Stomach (tissue), 4 donors: ENCODE measurements at regions not wholly inside any gene's neighbourhood (a gene's known extent, or its start where the extent isn't known, plus 50 kb on each side); places are given as distances from the start of the nearest gene placed in this dataset.

ENCODE experiments used
- CTCF ChIP-seq, 7 experiments: fragments of 450-650 bp in 4 of 7; fragments of 200-600 bp in 3 of 7; sonication (generic) in 3 of 7; IDR thresholded peaks; one replicate each; pipeline ENCODE4 v1.5.1; 2016 to 2019; ENCODE audit warnings: antibody characterized with exemption in 7 of 7, control low read depth in 2 of 7, mild to moderate bottlenecking in 1 of 7
- EP300 ChIP-seq: sonication (generic); formaldehyde crosslinking; IDR thresholded peaks from one replicate; pipeline ENCODE4 v1.6.1; 2017; ENCODE audit warnings: antibody characterized with exemption
- POLR2A ChIP-seq, 4 donors: fragments of 450-650 bp; IDR thresholded peaks; one replicate each; pipeline ENCODE4 v1.6.1; 2016; ENCODE audit warnings: antibody characterized with exemption in 4 of 4, control low read depth in 2 of 4, mild to moderate bottlenecking in 1 of 4, moderate library complexity in 1 of 4

- TF ChIP-seq CTCF (IDR thresholded peaks at IDR 0.05) (peak in 4 of 7 experiments; percentile 26 to 71 (median 54)), POLR2A (IDR thresholded peaks at IDR 0.05) (no peak), EP300 (no peak)
Observed at GRCh38 chr6:27078734-27079357, 168.7 kb upstream of the PRSS16 start.
